ENCODE measurements at regions not wholly inside any gene's neighbourhood (a gene's known extent, or its start where the extent isn't known, plus 50 kb on each side); places are given as distances from the start of the nearest gene placed in this dataset.

DNA sequence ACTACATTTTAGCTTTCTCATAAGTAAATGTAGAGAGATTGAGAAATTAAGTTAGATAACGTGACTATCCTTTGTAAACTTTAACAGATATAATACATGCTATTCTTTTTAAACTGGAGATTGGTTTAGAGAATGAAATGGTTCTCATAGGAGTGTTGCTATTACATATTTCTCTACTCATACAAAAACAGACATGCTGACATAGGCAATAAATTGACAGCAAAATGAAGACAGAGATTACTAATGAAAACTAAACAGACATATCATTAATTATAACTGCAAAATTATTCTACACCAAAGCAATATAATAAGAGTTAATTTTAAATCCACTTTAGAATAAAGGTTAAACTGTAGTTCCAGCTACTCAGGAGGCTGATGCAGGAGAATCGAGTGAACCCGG lies 227.6 kb downstream of the CBLN2 start:
- TF ChIP-seq POLR2AphosphoS5 (IDR thresholded peaks at IDR 0.05) (no peak), CTCF (IDR thresholded peaks at IDR 0.05) (no peak), EP300 (IDR thresholded peaks at IDR 0.05) (no peak)
